Fibroblast of mammary gland (primary cell): ENCODE measurements at regions not wholly inside any gene's neighbourhood (a gene's known extent, or its start where the extent isn't known, plus 50 kb on each side); places are given as distances from the start of the nearest gene placed in this dataset.

Source experiments
- DNase-seq: peaks from one replicate; pipeline ENCODE4 v3.0.0-alpha.2; 2010; ENCODE audit warnings: low read depth
- H3K4me3 ChIP-seq: 2 replicates; pipeline ENCODE4 v1.5.1; 2011; ENCODE audit warnings: low read depth, mild to moderate bottlenecking, low read length, moderate library complexity; ENCODE audit not compliant: control insufficient read depth
- TF ChIP-seq, protein P1 (sequence below): conservative IDR thresholded peaks from 2 replicates; pipeline ENCODE4 v1.5.1; 2011; ENCODE audit warnings: low read depth, low read length, inconsistent platforms; ENCODE audit not compliant: control insufficient read depth, insufficient read depth

DNA sequence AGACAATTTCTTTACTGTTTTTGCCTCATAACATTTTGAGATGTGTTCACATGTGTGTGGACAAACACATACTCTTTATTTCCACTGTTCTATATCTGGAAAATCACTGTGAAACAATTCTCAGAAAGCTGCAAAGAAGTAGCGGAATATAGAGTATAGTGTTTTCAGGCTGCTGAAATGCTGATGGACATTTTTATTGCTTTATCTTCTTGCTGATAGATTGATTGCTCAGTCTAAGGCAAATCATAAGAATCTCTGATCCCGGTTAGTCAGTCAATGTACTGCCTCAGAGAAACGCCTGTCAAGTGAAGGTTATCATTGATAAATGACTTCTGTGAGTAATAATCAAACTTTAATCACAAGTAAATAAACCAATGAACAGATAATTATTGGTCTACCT, 364.9 kb upstream of the CTNND2 start:
- TF ChIP-seq, protein P1, sequence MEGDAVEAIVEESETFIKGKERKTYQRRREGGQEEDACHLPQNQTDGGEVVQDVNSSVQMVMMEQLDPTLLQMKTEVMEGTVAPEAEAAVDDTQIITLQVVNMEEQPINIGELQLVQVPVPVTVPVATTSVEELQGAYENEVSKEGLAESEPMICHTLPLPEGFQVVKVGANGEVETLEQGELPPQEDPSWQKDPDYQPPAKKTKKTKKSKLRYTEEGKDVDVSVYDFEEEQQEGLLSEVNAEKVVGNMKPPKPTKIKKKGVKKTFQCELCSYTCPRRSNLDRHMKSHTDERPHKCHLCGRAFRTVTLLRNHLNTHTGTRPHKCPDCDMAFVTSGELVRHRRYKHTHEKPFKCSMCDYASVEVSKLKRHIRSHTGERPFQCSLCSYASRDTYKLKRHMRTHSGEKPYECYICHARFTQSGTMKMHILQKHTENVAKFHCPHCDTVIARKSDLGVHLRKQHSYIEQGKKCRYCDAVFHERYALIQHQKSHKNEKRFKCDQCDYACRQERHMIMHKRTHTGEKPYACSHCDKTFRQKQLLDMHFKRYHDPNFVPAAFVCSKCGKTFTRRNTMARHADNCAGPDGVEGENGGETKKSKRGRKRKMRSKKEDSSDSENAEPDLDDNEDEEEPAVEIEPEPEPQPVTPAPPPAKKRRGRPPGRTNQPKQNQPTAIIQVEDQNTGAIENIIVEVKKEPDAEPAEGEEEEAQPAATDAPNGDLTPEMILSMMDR, result no peak
- no peak for DNase-seq

DNA sequence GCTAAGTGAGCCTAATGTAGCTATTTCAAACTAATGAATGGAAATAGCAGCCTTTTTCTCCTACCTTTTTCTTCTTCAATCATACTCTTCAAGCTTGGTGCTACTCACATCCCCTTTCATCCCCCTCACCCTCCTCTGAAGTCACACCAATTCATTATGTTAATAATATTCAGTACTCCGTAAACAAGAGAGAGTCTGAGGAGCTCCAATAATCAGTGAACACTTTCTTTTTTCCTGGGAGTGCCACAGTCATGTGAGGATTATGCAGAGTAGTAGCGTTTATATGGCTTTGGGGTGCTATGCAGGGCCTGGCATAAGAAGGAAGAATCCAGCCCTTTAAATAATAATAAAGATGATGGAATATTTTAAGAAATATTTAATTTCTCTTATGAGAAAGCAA, 354.3 kb upstream of the CTNND2 start:
- TF ChIP-seq, protein P1, result no peak
- H3K4me3 ChIP-seq, result no peak overlapping the region
- DNase-seq, result no peak

More for the DNA sequence above, 364.9 kb upstream of the CTNND2 start:
- H3K4me3 ChIP-seq, result no peak overlapping the region

DNA sequence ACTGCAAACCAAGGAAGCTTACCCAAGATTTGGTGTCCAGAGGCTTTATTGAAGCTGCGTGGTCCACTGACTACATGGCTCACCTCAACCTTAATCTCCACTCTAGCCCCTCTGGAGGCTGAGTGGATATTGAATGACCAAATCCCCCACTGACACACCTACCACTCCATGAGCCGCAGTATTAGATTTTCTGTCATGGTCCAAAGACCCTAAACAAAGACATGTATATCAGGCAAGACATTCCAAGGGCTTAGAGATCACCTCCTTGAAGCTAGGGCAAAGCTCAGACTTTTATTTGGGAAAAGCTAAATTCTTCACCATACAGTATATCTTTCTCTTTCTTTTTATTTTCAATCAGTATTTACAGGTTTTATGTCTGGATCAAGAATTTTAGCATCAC, 346.2 kb upstream of the CTNND2 start:
- DNase-seq, result no peak
- no peak overlapping the region for H3K4me3 ChIP-seq
- TF ChIP-seq, protein P1, result no peak

DNA sequence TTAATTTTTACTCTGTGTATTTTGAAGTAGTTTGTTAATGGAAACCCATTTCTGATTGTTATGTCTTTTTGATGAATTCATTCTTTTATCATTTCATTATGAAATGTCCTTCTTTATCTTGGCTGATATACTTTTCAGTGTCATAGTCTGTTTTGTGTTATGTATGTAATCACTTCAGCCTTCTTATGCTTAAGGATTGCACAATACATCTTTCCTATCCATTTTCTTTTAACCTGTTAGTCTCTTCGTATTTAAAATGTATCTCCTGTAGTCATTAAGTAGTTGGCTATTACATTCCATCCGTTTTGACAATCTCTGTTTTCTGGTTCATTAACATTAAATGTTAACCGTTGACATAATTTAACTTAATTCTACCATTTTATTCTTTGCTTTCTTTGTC, 344.6 kb upstream of the CTNND2 start:
- no peak overlapping the region for H3K4me3 ChIP-seq
- TF ChIP-seq, protein P1, result no peak

DNA sequence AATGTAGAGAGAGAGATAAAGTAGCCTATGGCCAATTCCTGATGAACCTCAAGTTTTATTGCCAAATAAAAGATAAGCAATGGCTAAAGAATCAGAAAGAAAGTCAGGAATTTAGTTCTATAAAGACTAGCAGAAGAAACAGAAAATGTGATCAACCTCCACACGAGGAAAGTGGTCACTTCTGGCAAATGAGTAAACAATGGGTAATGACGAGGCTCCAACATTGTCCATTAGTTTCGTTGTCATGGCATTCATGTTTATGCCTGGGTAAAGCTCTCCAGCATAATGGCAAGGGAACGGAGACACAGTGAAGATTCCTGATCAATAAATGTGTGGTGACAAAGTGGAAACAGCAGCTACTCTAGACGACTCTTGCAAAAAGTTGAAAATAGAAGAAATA, 341.8 kb upstream of the CTNND2 start:
- DNase-seq, result no peak
- TF ChIP-seq, protein P1, result no peak

More for the DNA sequence above, 344.6 kb upstream of the CTNND2 start:
- no peak for DNase-seq

DNA sequence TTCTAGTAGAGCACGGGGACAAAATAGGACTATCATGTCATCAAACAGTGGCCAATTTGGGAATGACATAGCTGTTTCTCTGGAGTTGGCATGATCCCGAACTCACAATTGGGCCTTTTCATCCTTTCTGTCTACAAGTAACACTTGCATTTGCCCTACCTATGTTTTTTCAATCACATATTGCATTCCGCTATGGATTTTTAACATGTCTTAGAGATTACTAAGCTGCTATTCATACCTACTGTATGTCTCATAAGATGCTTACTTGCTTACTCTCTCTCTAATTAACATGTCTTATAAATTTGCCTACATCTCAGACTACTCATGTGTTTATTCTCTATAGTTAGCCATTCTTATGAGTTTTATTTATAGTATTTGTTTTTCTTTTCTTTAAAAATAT, 341.2 kb upstream of the CTNND2 start:
- no peak overlapping the region for H3K4me3 ChIP-seq
- TF ChIP-seq, protein P1, result no peak
- DNase-seq, result no peak

More for the DNA sequence above, 341.8 kb upstream of the CTNND2 start:
- H3K4me3 ChIP-seq, result no peak overlapping the region
